ENCODE measurements at regions not wholly inside any gene's neighbourhood (a gene's known extent, or its start where the extent isn't known, plus 50 kb on each side); places are given as distances from the start of the nearest gene placed in this dataset.

DNA sequence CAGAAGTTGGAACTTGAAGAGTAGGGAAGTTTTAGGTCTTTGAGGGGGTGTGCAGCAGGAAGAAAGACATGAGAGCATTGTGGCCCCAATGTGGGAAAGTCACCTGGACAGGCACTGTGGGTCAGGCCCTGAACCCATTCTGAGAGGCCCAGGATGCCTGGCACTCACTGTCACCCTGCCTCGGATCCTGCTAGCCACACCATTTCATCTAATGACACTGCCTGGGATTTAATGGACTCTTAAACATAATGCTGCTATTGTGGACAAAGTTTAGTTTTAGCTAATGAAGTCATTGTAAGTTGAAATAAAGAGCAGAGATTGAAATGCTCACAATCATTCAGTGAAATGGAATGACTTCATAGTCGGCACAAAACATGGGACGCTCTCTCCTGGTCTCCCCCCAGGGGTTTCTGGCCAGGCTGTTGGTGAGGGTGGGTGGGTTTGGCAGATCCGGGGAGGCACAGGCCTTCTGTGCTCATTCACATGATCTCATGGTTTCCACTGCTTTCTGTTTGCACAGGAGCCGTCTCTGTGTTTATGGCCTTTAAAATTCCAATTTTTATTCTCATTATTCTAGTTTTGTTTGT lies 141.8 kb upstream of the KLHL29 start:
- TF ChIP-seq, protein P1, sequence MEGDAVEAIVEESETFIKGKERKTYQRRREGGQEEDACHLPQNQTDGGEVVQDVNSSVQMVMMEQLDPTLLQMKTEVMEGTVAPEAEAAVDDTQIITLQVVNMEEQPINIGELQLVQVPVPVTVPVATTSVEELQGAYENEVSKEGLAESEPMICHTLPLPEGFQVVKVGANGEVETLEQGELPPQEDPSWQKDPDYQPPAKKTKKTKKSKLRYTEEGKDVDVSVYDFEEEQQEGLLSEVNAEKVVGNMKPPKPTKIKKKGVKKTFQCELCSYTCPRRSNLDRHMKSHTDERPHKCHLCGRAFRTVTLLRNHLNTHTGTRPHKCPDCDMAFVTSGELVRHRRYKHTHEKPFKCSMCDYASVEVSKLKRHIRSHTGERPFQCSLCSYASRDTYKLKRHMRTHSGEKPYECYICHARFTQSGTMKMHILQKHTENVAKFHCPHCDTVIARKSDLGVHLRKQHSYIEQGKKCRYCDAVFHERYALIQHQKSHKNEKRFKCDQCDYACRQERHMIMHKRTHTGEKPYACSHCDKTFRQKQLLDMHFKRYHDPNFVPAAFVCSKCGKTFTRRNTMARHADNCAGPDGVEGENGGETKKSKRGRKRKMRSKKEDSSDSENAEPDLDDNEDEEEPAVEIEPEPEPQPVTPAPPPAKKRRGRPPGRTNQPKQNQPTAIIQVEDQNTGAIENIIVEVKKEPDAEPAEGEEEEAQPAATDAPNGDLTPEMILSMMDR (IDR thresholded peaks at IDR 0.05) = no peak

DNA sequence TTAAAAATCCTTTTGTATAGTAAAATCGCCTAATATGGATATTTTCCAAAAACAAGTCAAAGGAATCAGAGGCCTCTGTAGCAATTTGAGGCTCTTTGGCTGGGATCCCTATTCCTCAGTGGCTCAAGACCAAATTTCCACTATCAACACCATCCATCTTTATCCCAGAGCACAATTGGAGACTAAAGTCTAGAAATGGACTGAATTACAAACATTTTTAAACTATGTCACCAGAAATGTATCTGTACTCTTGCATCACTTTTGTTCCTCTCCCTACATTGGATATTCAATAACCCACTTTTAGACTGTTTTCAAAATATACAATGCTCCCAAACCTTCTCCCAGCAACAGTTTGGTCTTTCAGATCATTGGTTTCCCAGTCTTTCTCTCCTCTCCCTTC lies 140.4 kb upstream of the KLHL29 start:
- TF ChIP-seq, protein P1 (IDR thresholded peaks at IDR 0.05) = no peak

DNA sequence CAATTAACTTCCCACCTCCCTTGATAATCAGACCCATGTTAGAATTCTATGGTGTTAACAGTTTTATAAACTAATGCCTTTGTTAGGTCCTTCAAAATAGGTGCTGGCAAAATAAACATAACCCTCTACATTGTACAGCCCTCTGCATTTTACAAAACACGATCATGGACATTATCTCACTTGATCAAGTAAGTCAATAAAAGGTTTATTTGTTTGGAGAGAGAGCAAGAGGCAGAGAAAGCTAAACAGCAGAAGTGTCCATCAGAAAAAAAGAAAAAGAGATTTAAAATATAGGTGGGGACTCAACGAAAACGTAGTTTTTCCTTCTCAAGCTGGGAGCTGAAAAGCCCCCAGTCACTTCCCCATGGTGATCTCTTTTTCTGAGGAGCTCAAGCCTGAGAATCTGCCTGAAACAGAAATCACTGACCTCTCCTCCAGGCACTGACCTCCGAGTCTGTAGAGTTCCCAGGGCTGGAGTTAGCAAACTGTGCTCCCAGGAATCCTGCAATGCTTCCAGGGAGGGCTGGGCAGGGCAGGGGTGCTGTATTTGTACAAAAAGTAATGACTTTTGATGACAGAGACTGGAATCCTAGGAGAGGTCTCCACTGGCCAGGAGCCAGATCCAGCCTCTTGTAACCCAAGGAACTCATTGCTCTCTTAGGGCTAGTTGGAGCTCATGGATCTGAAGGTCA lies 137.8 kb upstream of the KLHL29 start:
- TF ChIP-seq, protein P1 (IDR thresholded peaks at IDR 0.05) = no peak

DNA sequence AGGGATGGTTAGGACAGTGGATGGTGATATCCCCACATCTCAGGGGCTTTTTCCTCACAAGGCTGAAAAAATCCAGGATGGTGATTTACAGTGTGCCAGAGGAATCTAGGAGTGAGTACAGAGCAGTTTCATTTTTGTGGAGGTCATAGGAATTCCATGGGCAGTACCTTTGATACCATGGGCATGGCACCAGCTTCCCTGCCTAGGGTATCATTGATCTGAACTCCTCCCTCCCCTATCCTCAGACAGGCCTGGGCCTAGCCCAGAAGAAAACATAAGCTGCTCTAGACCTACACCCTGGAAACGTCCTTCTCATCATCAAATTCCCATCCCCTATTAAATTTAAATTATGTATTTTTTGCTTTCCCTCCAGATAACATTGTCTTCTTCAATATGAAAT lies 136.3 kb upstream of the KLHL29 start:
- TF ChIP-seq, protein P1 (IDR thresholded peaks at IDR 0.05) = no peak

DNA sequence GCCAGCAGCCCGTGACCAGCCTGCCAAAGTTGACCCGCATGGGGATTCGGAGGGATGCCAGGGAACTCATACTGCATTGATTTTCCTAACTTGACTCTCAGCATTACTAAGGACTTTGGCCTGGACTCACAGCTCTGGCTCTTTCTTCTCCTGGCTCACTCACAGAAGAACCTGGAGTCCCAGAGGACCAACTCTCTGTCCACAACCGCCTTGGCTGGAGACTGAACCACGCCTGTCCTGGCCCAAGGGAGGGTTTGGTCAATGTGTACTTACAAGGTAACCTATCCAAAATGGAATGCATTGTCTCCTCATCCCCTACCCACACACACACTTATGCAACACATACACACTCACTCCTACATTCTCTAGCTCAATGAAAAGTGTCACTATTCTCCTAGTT lies 135.6 kb upstream of the KLHL29 start:
- TF ChIP-seq, protein P1 (IDR thresholded peaks at IDR 0.05) = no peak

DNA sequence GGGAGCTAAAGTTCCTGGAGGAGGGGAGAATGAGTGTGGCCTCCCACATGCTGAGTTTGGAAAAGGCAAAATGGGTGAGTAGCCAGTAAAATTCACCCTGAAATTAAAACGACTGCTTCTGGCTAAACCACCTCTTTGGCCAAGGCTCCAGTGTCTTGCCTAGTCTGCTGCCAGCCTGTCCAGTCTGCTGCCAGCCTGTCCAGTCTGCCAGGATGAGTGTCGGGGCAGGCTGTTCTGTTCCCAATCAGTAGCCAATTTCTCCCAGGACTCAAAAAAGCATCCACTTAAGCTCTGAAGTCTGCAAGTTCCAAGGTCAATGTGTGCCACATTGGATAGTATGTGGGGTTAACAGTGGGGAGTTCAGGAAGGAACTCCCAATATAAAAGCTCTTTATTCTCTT lies 134.6 kb upstream of the KLHL29 start:
- TF ChIP-seq, protein P1 (IDR thresholded peaks at IDR 0.05) = no peak

DNA sequence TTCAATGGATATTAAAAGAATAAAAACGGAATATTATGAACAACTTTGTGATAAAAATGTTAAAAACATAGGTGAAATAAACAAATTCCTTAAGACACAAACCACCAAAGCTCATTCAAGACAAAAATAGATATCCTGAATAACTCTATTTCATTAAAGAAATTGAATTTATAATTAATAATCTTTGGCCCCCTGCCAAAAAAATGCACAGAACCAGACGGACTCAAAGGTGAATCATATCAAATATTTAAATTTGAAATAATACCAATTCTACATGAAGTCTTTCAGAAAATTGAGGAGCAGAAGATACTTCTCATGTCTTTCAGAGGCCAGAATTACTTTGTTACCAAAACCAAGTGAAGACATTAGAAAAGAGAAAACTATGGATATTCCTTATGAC lies 128.3 kb upstream of the KLHL29 start:
- TF ChIP-seq, protein P1 (IDR thresholded peaks at IDR 0.05) = no peak

All from LNCAP (cell line).